ENCODE measurements at regions not wholly inside any gene's neighbourhood (a gene's known extent, or its start where the extent isn't known, plus 50 kb on each side); places are given as distances from the start of the nearest gene placed in this dataset.

DNA sequence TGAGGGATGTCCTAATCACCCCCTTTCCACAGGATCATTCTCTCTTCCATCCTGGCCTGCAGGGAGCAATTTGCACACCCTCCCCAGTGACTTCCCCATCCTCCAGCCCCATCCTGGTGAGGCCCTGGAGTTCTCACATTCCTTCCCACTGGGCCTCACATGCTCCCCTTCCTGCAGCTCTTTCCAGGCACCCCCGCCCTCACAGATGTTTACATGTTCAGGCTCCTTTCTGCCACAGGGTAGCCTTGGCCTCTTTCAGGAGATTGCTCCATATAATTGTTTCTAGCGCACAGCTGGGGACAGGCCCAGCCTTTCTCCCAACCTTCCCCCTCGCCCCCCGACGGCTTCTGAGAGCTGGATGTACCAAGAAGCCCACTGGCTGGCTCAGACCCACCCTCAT lies 288.4 kb upstream of the TRIB2 start:
- no peaks in the 10 kb centered on the region for H3K9me1 ChIP-seq (replicated peaks; ENCODE audit: control insufficient read depth, extremely low read depth, insufficient read depth, low read length)
- no peaks in the 10 kb centered on the region for H3K4me1 ChIP-seq (ENCODE audit: control insufficient read depth, extremely low read depth, insufficient read depth, low read length)
- no peak overlapping the region for H3K4me2 ChIP-seq (ENCODE audit: insufficient read depth, low read length)
- TF ChIP-seq FOS (IDR thresholded peaks at IDR 0.05; ENCODE audit: borderline replicate concordance, insufficient read depth, low read length) (no peak), POLR2AphosphoS5 (IDR thresholded peaks at IDR 0.05; ENCODE audit: insufficient read depth, low read depth, low read length) (no peak), CTCF (IDR thresholded peaks at IDR 0.05; ENCODE audit: extremely low read depth in 1 of 2, insufficient read depth in 1 of 2, low read depth in 1 of 2, low read length in 2 of 2) (no peak), JUN (IDR thresholded peaks at IDR 0.05; ENCODE audit: borderline replicate concordance, insufficient read depth, insufficient read length, low read depth) (no peak), GATA2 (IDR thresholded peaks at IDR 0.05; ENCODE audit: insufficient read depth, insufficient read length, low read depth, low read length) (no peak), EZH2 (IDR thresholded peaks at IDR 0.05; ENCODE audit: borderline replicate concordance, low read depth, low read length, severe bottlenecking) (no peak), POLR2A (IDR thresholded peaks at IDR 0.05; ENCODE audit: low read depth, low read length) (no peak), MYC (IDR thresholded peaks at IDR 0.05; ENCODE audit: low read depth, low read length) (no peak)
- TF ChIP-seq, protein P1, sequence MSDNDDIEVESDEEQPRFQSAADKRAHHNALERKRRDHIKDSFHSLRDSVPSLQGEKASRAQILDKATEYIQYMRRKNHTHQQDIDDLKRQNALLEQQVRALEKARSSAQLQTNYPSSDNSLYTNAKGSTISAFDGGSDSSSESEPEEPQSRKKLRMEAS (IDR thresholded peaks at IDR 0.05; ENCODE audit: insufficient read depth, insufficient read length): no peak
- H3K36me3 ChIP-seq (ENCODE audit: control insufficient read depth in 2 of 2, extremely low read depth in 1 of 2, insufficient read depth in 2 of 2, low read length in 2 of 2): no peaks in the 10 kb centered on the region
- ChIA-PET CTCF (no interaction called here), POLR2A (no interaction called here)
- H3K27me3 ChIP-seq (ENCODE audit: control insufficient read depth in 2 of 2, insufficient read depth in 2 of 2, low read length in 2 of 2): no peaks in the 10 kb centered on the region
- H3K79me2 ChIP-seq (ENCODE audit: control insufficient read depth, insufficient read depth, low read length): no peaks in the 10 kb centered on the region
- H2AFZ ChIP-seq (ENCODE audit: low read depth, low read length): no peak overlapping the region
- intact Hi-C loops (cut with micrococcal nuclease): no loop called here
- BruUV-seq (replicated peaks): no TSS peak
- H3K9ac ChIP-seq (replicated peaks; ENCODE audit: extremely low read depth, insufficient read depth, low read length): no peak overlapping the region
- no peaks in the 10 kb centered on the region for H4K20me1 ChIP-seq (replicated peaks; ENCODE audit: control insufficient read depth, extremely low read depth, insufficient read depth, low read length)
- no peak for DNase-seq (ENCODE audit: low read depth, low spot score)
- H3K27ac ChIP-seq (ENCODE audit: insufficient read depth, low read depth, low read length): no peak overlapping the region
- FAIRE-seq: no peak
- no peaks in the 10 kb centered on the region for H3K9me3 ChIP-seq (replicated peaks; ENCODE audit: control insufficient read depth, insufficient read depth, low read length)
- no peak overlapping the region for H3K4me3 ChIP-seq (replicated peaks in 1 of 3; ENCODE audit: insufficient read depth in 1 of 3, low read depth in 1 of 3, low read length in 3 of 3)
- dilution Hi-C loops (cut with MboI; ENCODE audit: extremely low pct_ligation_motif_present, low sequenced_read_pairs): no loop called here

Measured in endothelial cell of umbilical vein (primary cell).